ENCODE measurements at regions not wholly inside any gene's neighbourhood (a gene's known extent, or its start where the extent isn't known, plus 50 kb on each side); places are given as distances from the start of the nearest gene placed in this dataset.

GRCh38 chr12:61070640-61071414 is 1189.4 kb upstream of the USP15 start:
- no peak overlapping the region for H3K4me2 ChIP-seq (ENCODE audit: low read length)
- H3K4me3 ChIP-seq (ENCODE audit: low read depth, low read length, poor library complexity, severe bottlenecking), result no peak overlapping the region
- H3K27ac ChIP-seq (ENCODE audit: low read depth, low read length, poor library complexity, severe bottlenecking), result no peak overlapping the region
- no peaks in the 10 kb centered on the region for H3K79me2 ChIP-seq (ENCODE audit: insufficient read depth, low read depth, low read length)
- intact Hi-C loops (cut with micrococcal nuclease; ENCODE audit: unreplicated experiment), result no loop called here
- TF ChIP-seq CTCF (conservative IDR thresholded peaks at IDR 0.05; ENCODE audit: low read length) (no peak), EZH2phosphoT487 (IDR thresholded peaks at IDR 0.05; ENCODE audit: borderline replicate concordance, low read depth, low read length) (no peak)
- BruUV-seq (replicated peaks), result no TSS peak
- no peaks in the 10 kb centered on the region for H3K36me3 ChIP-seq (ENCODE audit: insufficient read depth, low read length)
- H4K20me1 ChIP-seq (ENCODE audit: insufficient read depth, low read length), result no peaks in the 10 kb centered on the region
- H2AFZ ChIP-seq (ENCODE audit: low read length), result no peak overlapping the region
- POLR2A ChIA-PET, result no interaction called here
- H3K4me1 ChIP-seq (ENCODE audit: insufficient read depth, low read length, poor library complexity, severe bottlenecking), result no peaks in the 10 kb centered on the region
- no peaks in the 10 kb centered on the region for H3K9me2 ChIP-seq (ENCODE audit: insufficient read depth, low read length)
- H3K9me3 ChIP-seq (ENCODE audit: low read length), result no peaks in the 10 kb centered on the region
- no peak for DNase-seq (ENCODE audit: low spot score)
- CTCF ChIA-PET (ENCODE audit: unreplicated experiment), result no interaction called here

DNA sequence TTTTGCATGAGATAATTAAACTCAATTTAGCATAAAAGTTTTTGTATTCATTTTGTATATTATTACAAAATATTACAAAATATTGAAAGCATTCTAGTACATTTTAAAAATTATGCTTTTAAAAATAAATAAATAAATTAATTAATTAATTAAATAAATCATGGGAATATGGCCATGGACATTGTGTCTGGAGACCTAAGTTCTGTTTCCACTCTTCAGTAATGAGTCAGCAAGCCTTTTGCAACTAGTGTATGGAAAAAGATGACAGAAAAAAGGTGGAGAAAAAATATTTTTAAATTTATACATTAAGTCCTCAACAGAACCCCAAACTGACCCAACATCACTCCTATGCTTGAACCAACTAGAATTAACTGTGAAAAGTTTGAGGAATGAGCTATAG is 1187.5 kb upstream of the USP15 start:
- Histone ChIP-seq H3K36me3 (ENCODE audit: insufficient read depth, low read length) (no peaks in the 10 kb centered on the region), H4K20me1 (ENCODE audit: insufficient read depth, low read length) (no peaks in the 10 kb centered on the region), H3K4me2 (ENCODE audit: low read length) (no peak overlapping the region), H3K4me3 (ENCODE audit: low read depth, low read length, poor library complexity, severe bottlenecking) (no peak overlapping the region), H3K9me2 (ENCODE audit: insufficient read depth, low read length) (no peaks in the 10 kb centered on the region), H3K79me2 (ENCODE audit: insufficient read depth, low read depth, low read length) (no peaks in the 10 kb centered on the region), H3K9me3 (ENCODE audit: low read length) (no peaks in the 10 kb centered on the region), H3K27ac (ENCODE audit: low read depth, low read length, poor library complexity, severe bottlenecking) (no peak overlapping the region), H3K4me1 (ENCODE audit: insufficient read depth, low read length, poor library complexity, severe bottlenecking) (no peaks in the 10 kb centered on the region), H2AFZ (ENCODE audit: low read length) (no peak overlapping the region)
- BruUV-seq (replicated peaks), result no TSS peak
- TF ChIP-seq EZH2phosphoT487 (IDR thresholded peaks at IDR 0.05; ENCODE audit: borderline replicate concordance, low read depth, low read length) (no peak), CTCF (conservative IDR thresholded peaks at IDR 0.05; ENCODE audit: low read length) (no peak)
- CTCF ChIA-PET (ENCODE audit: unreplicated experiment), result no interaction called here
- intact Hi-C loops (cut with micrococcal nuclease; ENCODE audit: unreplicated experiment), result no loop called here
- no peak for DNase-seq (ENCODE audit: low spot score)
- POLR2A ChIA-PET, result interaction anchor here (0.6 to 0.9 kb wide), 2 partner anchors 107 to 272 kb away, joined by 3 read pairs; no protein-coding TSS in a partner anchor

- Histone ChIP-seq H3K4me2 (ENCODE audit: low read length) (no peak overlapping the region), H3K4me1 (ENCODE audit: insufficient read depth, low read length, poor library complexity, severe bottlenecking) (no peaks in the 10 kb centered on the region), H4K20me1 (ENCODE audit: insufficient read depth, low read length) (no peaks in the 10 kb centered on the region), H3K4me3 (ENCODE audit: low read depth, low read length, poor library complexity, severe bottlenecking) (no peak overlapping the region), H3K9me3 (ENCODE audit: low read length) (no peaks in the 10 kb centered on the region), H3K9me2 (ENCODE audit: insufficient read depth, low read length) (no peaks in the 10 kb centered on the region), H3K27ac (ENCODE audit: low read depth, low read length, poor library complexity, severe bottlenecking) (no peak overlapping the region), H3K79me2 (ENCODE audit: insufficient read depth, low read depth, low read length) (no peaks in the 10 kb centered on the region), H3K36me3 (ENCODE audit: insufficient read depth, low read length) (no peaks in the 10 kb centered on the region), H2AFZ (ENCODE audit: low read length) (no peak overlapping the region)
- ChIA-PET CTCF (ENCODE audit: unreplicated experiment) (no interaction called here), POLR2A (interaction anchor here (0.6 kb wide), 1 partner anchor 488 kb away, joined by 4 read pairs; no protein-coding TSS in a partner anchor)
- intact Hi-C loops (cut with micrococcal nuclease; ENCODE audit: unreplicated experiment), result no loop called here
- no peak for DNase-seq (ENCODE audit: low spot score)
- no TSS peak for BruUV-seq (replicated peaks)
- TF ChIP-seq EZH2phosphoT487 (IDR thresholded peaks at IDR 0.05; ENCODE audit: borderline replicate concordance, low read depth, low read length) (no peak), CTCF (conservative IDR thresholded peaks at IDR 0.05; ENCODE audit: low read length) (no peak)
Observed at GRCh38 chr12:61095111-61095510, 1165.1 kb upstream of the USP15 start.

Measured in OCI-LY7 (cell line).